ENCODE measurements at regions not wholly inside any gene's neighbourhood (a gene's known extent, or its start where the extent isn't known, plus 50 kb on each side); places are given as distances from the start of the nearest gene placed in this dataset.
"Not testable (repeated sequence)": the region's sequence is repeated elsewhere in the genome, so short reads cannot be mapped to it uniquely, and the experiment has no call there.

DNA sequence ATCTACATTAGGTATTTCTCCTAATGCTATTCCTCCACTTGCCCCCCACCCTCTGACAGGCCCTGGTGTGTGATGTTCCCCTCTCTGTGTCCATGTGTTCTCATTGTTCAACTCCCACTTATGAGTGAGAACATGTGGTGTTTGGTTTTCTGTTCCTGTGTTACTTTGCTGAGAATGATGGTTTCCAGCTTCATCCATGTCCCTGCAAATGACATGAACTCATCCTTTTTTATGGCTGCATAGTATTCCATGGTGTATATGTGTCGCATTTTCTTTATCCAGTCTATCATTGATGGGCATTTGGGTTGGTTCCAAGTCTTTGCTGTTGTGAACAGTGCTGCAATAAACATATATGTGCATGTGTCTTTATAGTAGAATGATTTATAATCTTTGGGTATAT lies 50.6 kb upstream of the GRHL3 start:
- ATAC-seq; DNase-seq; intact Hi-C loops (cut with DNase I, micrococcal nuclease): not testable (repeated sequence)

DNA sequence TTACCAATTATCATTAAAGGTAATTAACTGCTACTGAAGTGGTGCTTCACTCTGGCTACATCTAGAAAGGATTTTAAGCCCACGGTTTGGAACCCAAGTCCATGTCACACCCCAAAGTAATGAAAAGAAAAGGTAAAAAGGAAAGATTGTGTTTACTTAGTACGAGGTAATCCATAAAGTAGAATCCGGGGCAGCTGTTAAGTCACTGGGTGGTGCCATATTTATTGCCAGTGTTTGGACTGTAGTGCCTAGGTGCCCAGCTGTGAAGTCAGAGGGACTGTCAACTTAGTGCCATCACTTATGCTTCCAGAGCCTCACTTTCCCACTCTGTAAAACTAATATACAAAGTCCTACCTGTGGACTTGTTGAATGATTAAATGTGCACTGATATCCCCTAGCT lies 52.2 kb upstream of the GRHL3 start:
- intact Hi-C loops (cut with DNase I, micrococcal nuclease) = no loop called here
- ATAC-seq = peak; percentile 89

DNA sequence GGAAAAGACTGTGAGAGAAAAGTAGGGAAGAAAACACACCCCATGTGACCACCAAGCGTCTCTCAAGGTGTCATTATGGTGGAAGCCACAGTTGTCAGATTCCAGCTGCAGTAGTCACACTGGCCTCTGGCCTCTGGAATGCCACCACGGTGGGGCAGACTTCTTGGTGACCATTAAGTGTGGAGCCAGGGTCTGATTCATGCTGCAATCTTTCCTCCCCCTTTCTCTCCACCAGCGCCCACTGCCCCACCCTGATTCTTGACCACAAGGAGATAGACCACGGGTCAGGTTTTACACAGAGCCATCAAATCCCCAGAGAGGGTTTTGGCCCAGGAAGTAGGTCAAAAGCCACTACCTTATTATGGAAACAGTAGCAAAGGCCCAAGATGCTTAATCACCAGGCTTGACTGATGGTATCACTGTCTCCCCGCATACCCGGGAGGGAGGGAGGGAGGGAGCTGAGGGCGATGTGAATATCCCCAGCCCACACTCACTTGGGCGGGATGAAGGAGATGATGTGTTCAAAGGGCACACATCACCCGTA lies 52.7 kb upstream of the GRHL3 start:
- DNase-seq (no peak), ATAC-seq (peak; percentile 36)
- intact Hi-C loops (cut with DNase I, micrococcal nuclease) = no loop called here

More for the DNA sequence above, 52.2 kb upstream of the GRHL3 start:
- no peak for DNase-seq

DNA sequence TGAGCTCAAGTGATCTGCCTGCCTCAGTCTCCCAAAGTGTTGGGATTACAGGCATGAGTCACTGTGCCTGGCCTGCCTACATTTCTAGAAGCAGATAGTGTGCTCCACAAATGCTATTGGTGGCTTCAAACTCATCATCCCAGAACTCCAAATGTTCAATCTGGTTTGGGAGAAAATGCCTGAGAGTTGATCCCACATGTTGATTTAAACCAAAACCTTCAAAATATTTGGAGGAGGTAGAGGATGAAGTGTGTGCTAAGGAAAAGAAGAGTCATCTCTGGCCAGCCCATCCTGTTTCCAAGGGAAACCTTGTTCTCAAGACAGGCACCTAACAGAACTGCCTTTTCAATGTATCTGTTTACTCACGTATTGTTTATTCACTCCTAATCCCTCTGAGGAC lies 55.4 kb upstream of the GRHL3 start:
- no peak for ATAC-seq
- DNase-seq = no peak
- intact Hi-C loops (cut with DNase I, micrococcal nuclease) = no loop called here

DNA sequence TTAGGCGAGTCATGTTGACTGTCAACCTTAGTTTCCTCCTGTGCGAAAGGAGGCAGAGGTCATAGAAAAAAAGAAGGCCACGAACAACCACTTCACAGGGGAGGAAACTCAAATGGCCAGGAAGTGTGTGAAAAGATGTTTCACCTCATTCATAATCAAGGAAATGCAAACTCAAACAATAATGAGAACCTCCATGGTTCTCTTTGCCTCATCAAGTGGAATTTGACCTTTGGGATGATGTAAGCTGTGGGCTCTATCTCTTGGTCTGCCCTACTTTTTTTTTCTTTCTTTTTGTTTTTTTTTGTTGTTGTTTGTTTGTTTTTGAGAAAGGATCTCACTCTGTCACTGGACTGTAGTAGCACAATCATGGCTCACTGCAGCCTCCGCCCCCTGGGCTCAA lies 55.9 kb upstream of the GRHL3 start:
- DNase-seq (no peak), ATAC-seq (peak; percentile 68)
- intact Hi-C loops (cut with DNase I, micrococcal nuclease) = no loop called here

DNA sequence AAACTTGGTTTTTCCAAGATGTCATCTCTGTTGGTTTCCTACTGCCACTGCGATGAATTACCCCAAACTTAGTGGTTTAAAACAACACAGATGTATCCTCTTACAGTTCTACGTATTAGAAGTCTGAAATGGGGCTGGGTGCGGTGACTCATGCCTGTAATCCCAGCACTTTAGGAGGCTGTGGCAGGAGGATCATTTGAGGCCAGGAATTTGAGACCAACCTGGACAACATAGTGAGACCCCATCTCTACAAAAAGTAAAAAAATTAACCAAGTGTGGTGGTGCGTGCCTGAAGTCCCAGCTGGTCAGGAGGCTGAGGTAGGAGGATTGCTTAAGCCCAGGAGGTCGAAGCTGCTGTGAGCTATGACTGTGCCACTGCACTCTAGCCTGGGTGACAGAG lies 57.2 kb upstream of the GRHL3 start:
- intact Hi-C loops (cut with DNase I, micrococcal nuclease) = no loop called here
- DNase-seq = no peak
- no peak for ATAC-seq

DNA sequence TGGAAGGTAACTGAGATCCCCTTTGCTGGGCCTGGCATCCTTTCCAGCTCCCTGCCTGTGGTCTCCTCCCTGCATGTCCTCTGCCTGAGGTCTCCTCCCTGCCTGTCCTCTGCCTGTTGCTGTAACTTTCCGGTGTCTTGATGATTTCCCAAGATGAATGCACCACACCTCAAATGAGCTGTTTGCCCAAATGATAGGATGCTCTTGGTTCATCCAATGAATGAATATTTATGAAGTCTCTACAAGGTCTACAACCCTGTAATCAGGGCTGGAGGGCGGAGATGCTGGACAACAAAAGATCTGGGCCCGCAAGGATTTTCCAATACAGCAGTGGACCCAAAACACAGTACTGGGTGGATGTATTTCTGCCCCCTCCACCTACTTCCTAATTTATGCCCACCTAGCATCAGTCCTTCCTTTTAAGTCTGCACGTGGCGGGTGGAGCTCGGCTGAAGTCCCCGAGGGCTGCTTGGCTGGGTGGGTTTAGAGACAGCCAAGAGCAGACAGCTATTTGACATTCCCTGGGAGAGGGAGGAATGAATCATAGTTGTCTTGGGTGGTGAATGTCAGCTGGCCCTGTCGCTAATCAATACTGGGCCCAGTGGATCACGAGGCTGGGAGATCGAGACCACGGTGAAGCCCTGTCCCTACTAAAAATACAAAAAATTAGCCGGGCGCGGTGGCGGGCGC lies 60.3 kb upstream of the GRHL3 start:
- ATAC-seq (no peak), DNase-seq (no peak)
- intact Hi-C loops (cut with DNase I, micrococcal nuclease) = no loop called here

DNA sequence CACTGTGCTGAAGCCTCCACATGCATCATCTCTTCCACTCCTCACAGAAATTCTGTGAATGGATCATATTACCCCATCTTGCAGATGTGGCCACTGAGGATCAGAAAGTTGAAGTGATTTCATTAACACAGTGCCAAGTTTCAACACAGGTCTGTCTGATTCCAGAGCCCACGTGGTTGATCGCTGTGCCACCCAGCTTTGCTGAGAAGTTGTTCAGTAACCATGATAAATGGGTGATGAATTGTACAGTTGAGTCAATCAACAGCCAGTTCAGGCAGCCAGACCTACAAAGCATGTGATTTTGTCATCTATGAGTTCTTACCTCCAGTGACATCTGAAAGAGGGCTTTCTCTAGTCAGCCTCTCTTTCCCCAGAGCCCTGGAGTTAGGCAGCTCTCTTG lies 61.8 kb upstream of the GRHL3 start:
- ATAC-seq = no peak
- DNase-seq = no peak
- intact Hi-C loops (cut with DNase I, micrococcal nuclease) = no loop called here

DNA sequence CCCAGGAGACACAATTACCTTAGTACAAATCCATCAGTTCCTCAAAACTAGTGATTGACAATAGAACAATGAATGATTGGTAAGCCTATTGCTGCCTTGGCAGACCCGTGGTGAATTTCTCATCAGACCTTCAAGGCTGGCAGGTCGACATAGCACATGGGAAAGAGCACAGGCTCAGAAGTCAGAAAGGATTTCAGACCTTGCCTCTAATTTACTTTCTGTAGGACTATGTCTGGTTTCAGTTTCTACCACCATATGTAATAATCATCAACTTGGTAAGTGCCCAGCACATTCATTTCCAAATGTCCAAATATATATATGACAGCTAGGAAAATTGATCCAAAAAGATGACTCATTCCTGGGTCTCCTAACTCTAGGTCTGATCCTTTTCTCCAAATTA lies 62.5 kb upstream of the GRHL3 start:
- no peak for ATAC-seq
- DNase-seq = no peak
- intact Hi-C loops (cut with DNase I, micrococcal nuclease) = no loop called here

DNA sequence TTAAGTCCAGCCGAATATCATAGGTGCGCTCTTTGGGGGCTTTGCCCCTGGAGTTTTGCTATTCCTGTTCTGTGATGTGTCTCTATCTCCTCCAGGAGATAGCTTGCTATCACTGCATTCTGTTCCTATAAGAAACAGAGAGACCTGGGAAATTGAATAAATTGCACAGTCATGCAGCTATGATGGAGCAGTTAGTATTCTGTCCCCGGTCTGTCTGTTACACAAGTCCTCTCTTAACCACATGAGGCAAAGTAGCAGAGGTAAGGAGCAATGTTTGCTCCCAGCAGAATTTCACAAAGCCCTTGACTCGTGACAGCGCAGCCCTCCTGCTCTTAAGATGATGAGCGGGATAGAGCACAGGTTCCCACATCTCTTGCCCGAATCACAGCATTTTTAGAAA lies 63.9 kb upstream of the GRHL3 start:
- DNase-seq (no peak), ATAC-seq (no peak)
- intact Hi-C loops (cut with DNase I, micrococcal nuclease) = no loop called here

DNA sequence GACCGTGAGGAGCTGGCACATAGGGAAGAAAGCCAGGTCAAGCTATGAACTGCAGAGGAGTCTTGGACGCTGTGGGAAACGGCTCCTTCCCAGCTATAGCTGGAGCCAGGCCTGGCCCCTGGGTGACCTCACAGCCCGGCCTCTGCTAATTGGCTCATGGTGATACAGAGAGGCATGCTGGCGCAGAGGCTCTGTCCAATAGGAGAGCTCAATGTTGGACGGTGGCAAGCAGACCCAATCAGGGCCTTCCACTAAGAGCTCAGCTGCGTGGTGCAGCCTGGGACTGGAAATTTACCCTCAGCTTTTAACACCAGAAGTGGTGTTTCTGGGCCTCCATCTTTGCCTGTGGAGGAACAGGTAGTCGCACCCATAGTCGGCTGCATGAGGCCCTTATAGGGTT lies 64.4 kb upstream of the GRHL3 start:
- intact Hi-C loops (cut with DNase I, micrococcal nuclease) = no loop called here
- no peak for DNase-seq
- no peak for ATAC-seq

DNA sequence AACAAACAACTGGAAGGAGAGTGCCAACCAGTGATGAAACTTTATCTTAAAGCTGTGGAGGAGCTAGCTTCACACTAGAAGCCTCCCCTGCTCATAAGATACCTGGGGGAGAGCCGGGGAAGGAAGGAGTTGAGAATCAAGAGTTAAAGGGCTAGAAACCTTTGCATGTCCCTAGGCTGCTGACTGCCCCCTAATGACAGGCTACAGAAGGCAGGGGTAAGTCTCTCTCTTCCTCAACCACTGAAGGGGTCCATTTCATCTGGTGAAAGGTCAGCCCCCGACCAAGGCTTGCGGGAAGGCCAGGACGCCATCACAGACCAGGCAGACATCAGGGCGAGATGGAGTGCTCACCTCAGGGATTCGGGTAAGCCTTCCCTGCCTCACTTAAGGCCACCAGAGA lies 65.6 kb upstream of the GRHL3 start:
- intact Hi-C loops (cut with DNase I, micrococcal nuclease) = no loop called here
- ATAC-seq = no peak
- DNase-seq = no peak

DNA sequence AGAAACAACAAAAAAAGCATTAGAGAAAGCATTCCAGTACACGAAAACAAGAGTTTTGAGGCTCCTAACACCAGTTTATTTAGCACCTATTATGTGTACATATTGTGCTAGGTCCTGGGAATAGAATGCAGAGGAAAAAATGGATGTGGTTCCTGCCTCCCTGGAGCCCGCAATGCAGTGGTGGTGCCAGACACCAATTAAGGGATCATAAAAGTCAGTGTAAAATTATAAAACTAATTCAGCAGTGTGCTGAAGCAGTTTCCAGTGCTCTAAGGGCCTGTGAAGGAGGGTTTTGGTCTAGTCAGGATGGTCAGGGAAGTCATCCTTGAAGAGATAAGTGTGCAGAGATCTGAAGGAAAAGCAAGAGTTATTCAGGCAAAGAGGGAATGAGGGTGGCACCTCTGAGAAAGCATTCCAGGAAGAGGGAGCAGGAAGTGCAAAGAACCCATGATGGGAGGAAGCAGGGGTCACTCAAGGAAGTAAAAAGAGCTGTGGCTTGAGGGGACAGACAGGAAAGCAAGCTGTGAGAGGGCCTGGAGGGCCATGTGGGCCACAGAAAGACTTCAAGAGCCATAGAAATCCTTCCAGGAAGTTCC lies 65.2 kb upstream of the IFNLR1 start:
- DNase-seq (no peak), ATAC-seq (peak; percentile 94)
- intact Hi-C loops (cut with DNase I, micrococcal nuclease) = no loop called here

DNA sequence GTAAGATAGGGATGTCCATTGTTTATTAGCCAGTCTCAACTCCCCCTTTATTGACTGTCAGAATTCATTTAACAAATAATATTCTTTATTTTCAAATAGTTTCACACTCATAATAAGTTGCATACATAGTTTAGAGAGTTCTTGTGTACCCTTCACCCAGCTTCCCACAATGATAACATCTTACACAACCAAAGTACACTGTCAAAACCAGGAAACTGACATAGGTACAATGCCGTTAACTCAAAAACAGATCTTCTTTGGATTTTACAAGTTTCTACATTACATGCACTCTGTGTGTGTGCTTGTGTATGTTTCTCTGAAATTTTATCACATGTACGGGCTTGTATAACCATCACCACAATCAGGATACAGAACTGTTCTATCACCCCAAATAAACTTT lies 64.4 kb upstream of the IFNLR1 start:
- DNase-seq = no peak
- ATAC-seq = no peak
- intact Hi-C loops (cut with DNase I, micrococcal nuclease) = no loop called here

DNA sequence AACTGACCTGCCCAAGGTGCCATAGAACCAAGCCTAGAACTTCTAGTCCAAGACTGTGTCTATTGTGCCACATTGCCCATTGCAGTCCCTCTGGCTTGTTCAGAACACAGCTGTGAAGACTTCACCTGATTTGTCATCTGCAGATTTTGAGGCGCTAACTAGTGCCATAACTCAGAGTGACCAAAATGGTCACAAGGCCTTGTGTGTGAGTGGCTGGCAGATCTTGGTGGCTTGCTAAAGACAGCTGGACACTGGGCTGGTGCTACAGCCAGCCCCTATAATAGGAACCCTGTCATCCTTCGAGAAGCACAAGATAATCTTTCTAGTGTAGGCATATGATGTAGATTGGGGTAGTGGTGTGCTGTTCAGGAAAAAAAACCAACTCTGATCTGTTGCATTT lies 63.7 kb upstream of the IFNLR1 start:
- no peak for DNase-seq
- no peak for ATAC-seq
- intact Hi-C loops (cut with DNase I, micrococcal nuclease) = no loop called here

DNA sequence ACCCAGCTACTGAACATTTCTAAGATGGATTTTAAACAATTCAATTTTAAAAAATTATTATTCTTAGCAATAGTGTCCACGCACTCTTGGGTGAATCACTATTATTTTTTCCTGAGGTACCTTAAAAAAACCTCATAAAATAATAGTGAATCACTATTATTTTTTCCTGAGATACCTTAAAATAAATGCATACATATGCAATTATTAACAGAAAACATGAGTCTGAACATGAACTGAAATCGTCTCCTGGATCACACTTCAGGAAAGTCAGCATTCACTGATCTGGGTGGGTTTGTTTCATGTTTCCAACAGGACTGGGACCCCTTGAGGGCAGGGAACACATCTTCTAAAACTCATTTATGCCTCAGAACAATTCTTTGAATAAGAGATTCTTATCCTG lies 63.1 kb upstream of the IFNLR1 start:
- no peak for DNase-seq
- intact Hi-C loops (cut with DNase I, micrococcal nuclease) = no loop called here
- no peak for ATAC-seq

DNA sequence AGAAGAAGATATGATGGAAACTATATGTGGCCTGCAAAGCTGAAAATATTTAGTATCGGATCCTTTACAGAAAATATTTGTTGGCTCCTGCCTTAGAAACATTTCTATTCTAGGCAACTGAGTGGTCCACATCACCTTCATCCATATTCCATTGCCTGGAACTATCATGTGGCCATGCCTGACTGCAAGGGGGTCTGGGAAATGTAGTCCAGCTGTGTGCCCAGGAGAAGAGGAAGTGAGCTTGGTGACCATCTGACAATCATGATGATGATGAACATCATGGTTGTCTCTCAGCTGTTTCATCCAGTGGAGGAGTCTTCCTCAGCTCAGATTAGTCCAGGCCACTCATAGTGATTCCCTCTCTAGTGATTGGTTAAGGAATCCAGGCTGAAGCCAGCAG lies 61.8 kb upstream of the IFNLR1 start:
- ATAC-seq (no peak), DNase-seq (no peak)
- intact Hi-C loops (cut with DNase I, micrococcal nuclease) = no loop called here

DNA sequence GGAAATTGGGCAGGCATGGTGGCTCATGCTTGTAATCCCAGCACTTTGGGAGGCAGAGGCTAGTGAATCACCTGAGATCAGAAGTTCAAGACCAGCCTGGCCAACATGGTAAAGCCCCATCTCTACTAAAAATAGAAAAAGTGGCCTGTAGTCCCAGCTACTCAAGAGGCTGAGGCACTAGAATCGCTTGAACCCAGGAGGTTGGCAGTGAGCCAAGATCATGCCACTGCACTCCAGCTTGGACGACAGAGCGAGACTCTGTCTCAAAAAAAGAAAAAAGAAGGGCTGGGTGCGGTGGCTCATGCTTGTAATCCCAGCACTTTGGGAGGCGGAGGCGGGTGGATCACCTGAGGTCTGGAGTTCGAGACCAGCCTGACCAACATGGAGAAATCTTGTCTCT lies 60.2 kb upstream of the IFNLR1 start:
- DNase-seq; ATAC-seq; intact Hi-C loops (cut with DNase I, micrococcal nuclease): not testable (repeated sequence)

DNA sequence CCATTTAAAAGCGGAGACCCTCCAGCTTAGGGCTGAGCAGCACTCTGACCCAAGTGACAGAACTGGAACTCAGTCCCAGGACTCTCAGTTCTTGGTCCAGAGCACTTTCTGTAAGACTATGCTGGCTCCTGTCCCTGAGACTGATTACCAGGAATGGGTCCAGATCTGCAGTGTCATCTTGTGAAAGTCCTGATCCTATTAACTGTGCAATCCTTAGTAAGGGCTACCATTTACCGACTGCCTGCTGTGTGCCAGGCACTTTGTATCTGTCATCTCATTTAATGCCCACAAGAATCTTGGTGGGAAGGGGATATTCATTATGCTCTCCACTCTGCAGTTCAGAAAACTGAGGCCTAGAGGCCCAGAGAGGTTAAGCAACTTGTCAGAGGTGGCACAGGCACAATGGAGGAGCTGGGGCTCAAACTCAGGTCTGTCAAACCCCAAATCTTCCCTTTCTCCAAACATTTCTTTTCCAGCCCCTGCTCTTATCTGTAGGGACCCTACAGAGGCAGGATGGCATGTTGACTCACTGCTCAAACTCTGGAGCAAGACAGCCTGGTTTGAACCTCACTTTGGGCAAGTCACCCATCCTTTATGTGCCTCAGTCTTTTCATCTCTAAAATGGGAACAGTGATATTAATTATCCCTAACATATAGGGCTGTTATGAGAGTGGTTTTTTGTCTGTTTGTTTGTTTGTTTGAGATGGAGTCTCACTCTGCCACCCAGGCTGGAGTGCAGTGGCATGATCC lies 57.6 kb upstream of the IFNLR1 start:
- no peak for DNase-seq
- ATAC-seq = no peak
- intact Hi-C loops (cut with DNase I, micrococcal nuclease) = no loop called here

DNA sequence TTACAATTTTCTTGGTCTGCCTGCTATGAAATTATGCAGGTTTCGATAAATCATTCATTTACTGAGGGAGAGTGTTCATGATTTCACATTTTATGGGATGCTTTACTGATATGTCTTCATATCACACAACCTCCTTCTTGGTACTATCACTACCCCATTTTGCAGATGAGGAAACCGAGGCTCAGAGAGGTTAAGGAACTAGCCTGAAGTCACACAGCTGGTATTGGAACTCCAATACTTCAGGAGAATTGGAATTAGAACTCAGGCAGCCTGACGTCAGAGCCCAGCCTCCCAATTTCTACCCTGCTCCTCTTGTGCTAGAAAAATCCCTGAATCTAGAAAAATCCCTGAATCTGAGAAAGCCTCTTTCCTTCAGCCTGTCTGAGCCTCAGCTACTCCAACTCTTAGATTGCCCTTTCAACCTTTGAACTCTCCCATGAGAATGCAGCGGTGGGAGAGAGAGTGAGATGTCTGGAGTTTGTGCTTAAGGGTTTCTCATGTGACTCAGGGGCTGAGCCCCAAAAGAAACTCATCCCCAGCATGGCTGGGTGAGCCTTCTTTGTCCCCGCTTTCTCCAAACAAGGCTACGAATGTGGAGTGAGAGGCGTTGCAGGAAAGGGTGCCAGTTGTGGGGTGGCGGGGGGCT lies 50.8 kb upstream of the IFNLR1 start:
- no peak for ATAC-seq

More for the DNA sequence above, 50.8 kb upstream of the IFNLR1 start:
- DNase-seq = no peak
- intact Hi-C loops (cut with DNase I, micrococcal nuclease) = no loop called here

Measured in left colon (tissue), 2 donors.